ENCODE measurements at regions not wholly inside any gene's neighbourhood (a gene's known extent, or its start where the extent isn't known, plus 50 kb on each side); places are given as distances from the start of the nearest gene placed in this dataset.
A peak's percentile ranks its signal among the peaks of the same experiment; 100 is the strongest.
"Not testable (repeated sequence)": the region's sequence is repeated elsewhere in the genome, so short reads cannot be mapped to it uniquely, and the experiment has no call there.

- Histone ChIP-seq H3K36me3 (ENCODE audit: insufficient read depth, low read length, poor library complexity, severe bottlenecking) (no peaks in the 10 kb centered on the region), H3K4me3 (ENCODE audit: low read depth, low read length, poor library complexity, severe bottlenecking) (no peak overlapping the region), H3K27ac (ENCODE audit: low read depth, low read length, poor library complexity, severe bottlenecking) (peak overlapping the region; percentile 0), H3K27me3 (replicated peaks; ENCODE audit: insufficient read depth, low read depth, low read length, poor library complexity) (no peaks in the 10 kb centered on the region), H3K4me1 (ENCODE audit: insufficient read depth, low read length, poor library complexity, severe bottlenecking) (peaks cover 37% of the 10 kb centered on the region), H3K9me3 (ENCODE audit: low read depth, low read length, poor library complexity, severe bottlenecking) (no peaks in the 10 kb centered on the region)
- BruUV-seq (replicated peaks), result no TSS peak
- DNase-seq (ENCODE audit: low spot score), result no peak
- intact Hi-C loops (cut with micrococcal nuclease; ENCODE audit: unreplicated experiment), result loop anchor here (5.0 to 10.0 kb wide), 3 partner anchors 51 to 373 kb away; no protein-coding TSS in a partner anchor
- ChIA-PET CTCF (interaction anchor here (0.6 to 1.8 kb wide), 9 partner anchors 50 to 371 kb away, joined by 3 to 7 read pairs (median 4); no protein-coding TSS in a partner anchor), POLR2A (ENCODE audit: low non-redundant PET) (no interaction called here)
- TF ChIP-seq EZH2 (IDR thresholded peaks at IDR 0.05; ENCODE audit: borderline replicate concordance, low read depth, low read length, poor library complexity, severe bottlenecking), result no peak
- TF ChIP-seq CTCF (conservative IDR thresholded peaks at IDR 0.05; ENCODE audit: low read depth, low read length), result no peak
Observed at GRCh38 chr20:1801225-1801928, 93.8 kb upstream of the SIRPA start.

GRCh38 chr20:1800777-1801176 is 94.4 kb upstream of the SIRPA start:
- CTCF ChIA-PET, result interaction anchor here (1.2 kb wide), 1 partner anchor 24 kb away, joined by 5 read pairs; no protein-coding TSS in a partner anchor
- peak; percentile 73 for TF ChIP-seq CTCF (conservative IDR thresholded peaks at IDR 0.05; ENCODE audit: low read depth, low read length)
- no peak for TF ChIP-seq EZH2 (IDR thresholded peaks at IDR 0.05; ENCODE audit: borderline replicate concordance, low read depth, low read length, poor library complexity, severe bottlenecking)
- POLR2A ChIA-PET (ENCODE audit: low non-redundant PET), result no interaction called here
- Histone ChIP-seq H3K36me3 (ENCODE audit: insufficient read depth, low read length, poor library complexity, severe bottlenecking) (no peaks in the 10 kb centered on the region), H3K4me3 (ENCODE audit: low read depth, low read length, poor library complexity, severe bottlenecking) (no peak overlapping the region), H3K27ac (ENCODE audit: low read depth, low read length, poor library complexity, severe bottlenecking) (no peak overlapping the region), H3K4me1 (ENCODE audit: insufficient read depth, low read length, poor library complexity, severe bottlenecking) (peaks cover 31% of the 10 kb centered on the region), H3K9me3 (ENCODE audit: low read depth, low read length, poor library complexity, severe bottlenecking) (no peaks in the 10 kb centered on the region), H3K27me3 (replicated peaks; ENCODE audit: insufficient read depth, low read depth, low read length, poor library complexity) (no peaks in the 10 kb centered on the region)
- BruUV-seq (replicated peaks), result no TSS peak
- intact Hi-C loops (cut with micrococcal nuclease; ENCODE audit: unreplicated experiment), result loop anchor here (5.0 to 10.0 kb wide), 3 partner anchors 52 to 374 kb away; no protein-coding TSS in a partner anchor
- peak; percentile 67 for DNase-seq (ENCODE audit: low spot score)

- intact Hi-C loops (cut with micrococcal nuclease; ENCODE audit: unreplicated experiment), result loop anchor here (5.0 to 10.0 kb wide), 3 partner anchors 52 to 375 kb away; no protein-coding TSS in a partner anchor
- POLR2A ChIA-PET (ENCODE audit: low non-redundant PET), result no interaction called here
- no peak for DNase-seq (ENCODE audit: low spot score)
- Histone ChIP-seq H3K9me3 (ENCODE audit: low read depth, low read length, poor library complexity, severe bottlenecking) (no peaks in the 10 kb centered on the region), H3K27ac (ENCODE audit: low read depth, low read length, poor library complexity, severe bottlenecking) (no peak overlapping the region), H3K36me3 (ENCODE audit: insufficient read depth, low read length, poor library complexity, severe bottlenecking) (no peaks in the 10 kb centered on the region), H3K27me3 (replicated peaks; ENCODE audit: insufficient read depth, low read depth, low read length, poor library complexity) (no peaks in the 10 kb centered on the region), H3K4me3 (ENCODE audit: low read depth, low read length, poor library complexity, severe bottlenecking) (no peak overlapping the region), H3K4me1 (ENCODE audit: insufficient read depth, low read length, poor library complexity, severe bottlenecking) (peaks cover 29% of the 10 kb centered on the region)
- TF ChIP-seq CTCF (conservative IDR thresholded peaks at IDR 0.05; ENCODE audit: low read depth, low read length) (no peak), EZH2 (IDR thresholded peaks at IDR 0.05; ENCODE audit: borderline replicate concordance, low read depth, low read length, poor library complexity, severe bottlenecking) (no peak)
- no TSS peak for BruUV-seq (replicated peaks)
- CTCF ChIA-PET, result interaction anchor here (0.6 to 1.2 kb wide), 2 partner anchors 23 to 48 kb away, joined by 3 to 5 read pairs; no protein-coding TSS in a partner anchor
Observed at GRCh38 chr20:1800180-1800579, 95.0 kb upstream of the SIRPA start.

GRCh38 chr20:1799746-1800145 is 95.5 kb upstream of the SIRPA start:
- intact Hi-C loops (cut with micrococcal nuclease; ENCODE audit: unreplicated experiment), result loop anchor here (5.0 to 10.0 kb wide), 3 partner anchors 53 to 375 kb away; no protein-coding TSS in a partner anchor
- H3K27me3 ChIP-seq (replicated peaks; ENCODE audit: insufficient read depth, low read depth, low read length, poor library complexity); H3K27ac ChIP-seq (ENCODE audit: low read depth, low read length, poor library complexity, severe bottlenecking); DNase-seq (ENCODE audit: low spot score); H3K36me3 ChIP-seq (ENCODE audit: insufficient read depth, low read length, poor library complexity, severe bottlenecking); BruUV-seq (replicated peaks); POLR2A ChIA-PET (ENCODE audit: low non-redundant PET); H3K4me3 ChIP-seq (ENCODE audit: low read depth, low read length, poor library complexity, severe bottlenecking); H3K9me3 ChIP-seq (ENCODE audit: low read depth, low read length, poor library complexity, severe bottlenecking): not testable (repeated sequence)
- H3K4me1 ChIP-seq (ENCODE audit: insufficient read depth, low read length, poor library complexity, severe bottlenecking), result peaks cover 29% of the 10 kb centered on the region
- CTCF ChIA-PET, result interaction anchor here (0.6 to 1.2 kb wide), 2 partner anchors 23 to 48 kb away, joined by 3 to 5 read pairs; no protein-coding TSS in a partner anchor
